ENCODE measurements at regions not wholly inside any gene's neighbourhood (a gene's known extent, or its start where the extent isn't known, plus 50 kb on each side); places are given as distances from the start of the nearest gene placed in this dataset.

DNA sequence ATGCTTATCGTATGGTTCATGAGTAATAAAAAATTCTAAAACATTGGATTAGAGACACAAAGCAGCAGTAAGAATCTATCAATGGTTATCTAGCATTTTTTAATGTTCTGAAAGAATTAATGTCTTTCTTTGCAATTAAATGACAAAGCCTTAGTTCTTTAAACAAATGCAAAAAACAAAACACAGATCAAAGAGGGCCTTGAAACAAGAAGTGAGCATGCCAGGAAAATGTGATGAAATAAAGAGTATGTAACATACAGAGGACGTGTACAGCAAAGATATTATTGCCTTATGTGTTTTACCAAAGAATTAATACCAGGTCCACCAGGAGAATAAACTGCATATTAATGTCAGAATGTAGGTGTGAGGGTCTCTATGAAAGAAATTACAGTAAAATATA, 812.3 kb upstream of the GRAMD2B start:
- TF ChIP-seq, protein P1, sequence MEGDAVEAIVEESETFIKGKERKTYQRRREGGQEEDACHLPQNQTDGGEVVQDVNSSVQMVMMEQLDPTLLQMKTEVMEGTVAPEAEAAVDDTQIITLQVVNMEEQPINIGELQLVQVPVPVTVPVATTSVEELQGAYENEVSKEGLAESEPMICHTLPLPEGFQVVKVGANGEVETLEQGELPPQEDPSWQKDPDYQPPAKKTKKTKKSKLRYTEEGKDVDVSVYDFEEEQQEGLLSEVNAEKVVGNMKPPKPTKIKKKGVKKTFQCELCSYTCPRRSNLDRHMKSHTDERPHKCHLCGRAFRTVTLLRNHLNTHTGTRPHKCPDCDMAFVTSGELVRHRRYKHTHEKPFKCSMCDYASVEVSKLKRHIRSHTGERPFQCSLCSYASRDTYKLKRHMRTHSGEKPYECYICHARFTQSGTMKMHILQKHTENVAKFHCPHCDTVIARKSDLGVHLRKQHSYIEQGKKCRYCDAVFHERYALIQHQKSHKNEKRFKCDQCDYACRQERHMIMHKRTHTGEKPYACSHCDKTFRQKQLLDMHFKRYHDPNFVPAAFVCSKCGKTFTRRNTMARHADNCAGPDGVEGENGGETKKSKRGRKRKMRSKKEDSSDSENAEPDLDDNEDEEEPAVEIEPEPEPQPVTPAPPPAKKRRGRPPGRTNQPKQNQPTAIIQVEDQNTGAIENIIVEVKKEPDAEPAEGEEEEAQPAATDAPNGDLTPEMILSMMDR (IDR thresholded peaks at IDR 0.05; ENCODE audit: insufficient read depth, low read depth, low read length) = no peak
- no peak overlapping the region for H3K4me3 ChIP-seq (ENCODE audit: low read depth, low read length)
- DNase-seq (ENCODE audit: low read depth) = no peak

DNA sequence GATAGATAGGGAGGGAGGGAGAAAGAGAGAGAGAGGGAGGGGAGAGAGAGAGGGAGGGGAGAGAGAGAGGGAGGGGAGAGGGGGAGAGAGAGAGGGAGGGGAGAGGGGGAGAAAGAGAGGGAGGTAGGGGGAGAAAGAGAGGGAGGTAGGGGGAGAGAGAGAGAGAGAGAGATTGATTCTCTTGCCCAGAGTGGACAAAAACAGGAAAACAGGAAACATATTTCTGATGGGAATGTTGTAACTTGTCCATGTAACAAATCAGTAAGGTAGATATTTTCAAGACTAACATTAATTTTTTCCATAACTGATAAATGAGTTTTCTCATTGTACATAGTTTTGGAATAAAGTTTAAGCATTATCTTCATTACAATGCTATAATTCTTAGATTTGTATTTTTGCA, 811.7 kb upstream of the GRAMD2B start:
- H3K4me3 ChIP-seq (ENCODE audit: low read depth, low read length) = no peak overlapping the region
- TF ChIP-seq, protein P1 (IDR thresholded peaks at IDR 0.05; ENCODE audit: insufficient read depth, low read depth, low read length) = no peak
- DNase-seq (ENCODE audit: low read depth) = no peak

DNA sequence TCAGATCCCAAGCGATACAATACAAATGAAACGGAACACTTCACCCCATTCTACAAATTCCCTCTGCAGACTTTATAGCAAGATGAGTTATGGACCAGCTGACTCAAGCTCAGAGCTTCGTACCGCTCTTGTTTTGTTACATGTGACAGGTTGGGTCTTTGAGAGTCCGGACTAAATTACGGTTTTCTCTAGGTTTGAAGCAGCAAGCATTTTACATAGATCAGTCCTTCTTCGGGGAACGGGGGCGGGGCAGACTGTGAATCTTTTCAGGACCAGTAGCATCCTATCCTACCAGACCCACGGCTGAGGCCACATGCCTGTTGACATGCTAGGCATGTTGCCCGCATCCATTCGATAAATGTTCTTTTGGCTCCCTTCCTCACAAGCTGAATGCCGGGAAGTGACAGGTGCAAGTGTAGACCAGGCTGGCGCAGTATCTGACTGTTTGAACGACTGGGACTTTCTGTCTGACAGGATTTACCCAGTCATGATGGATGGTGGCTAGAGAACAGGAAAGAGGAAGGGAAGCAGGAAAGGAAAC, 811.0 kb upstream of the GRAMD2B start:
- no peak for DNase-seq (ENCODE audit: low read depth)
- TF ChIP-seq, protein P1 (IDR thresholded peaks at IDR 0.05; ENCODE audit: insufficient read depth, low read depth, low read length) = no peak
- H3K4me3 ChIP-seq (ENCODE audit: low read depth, low read length) = no peak overlapping the region

DNA sequence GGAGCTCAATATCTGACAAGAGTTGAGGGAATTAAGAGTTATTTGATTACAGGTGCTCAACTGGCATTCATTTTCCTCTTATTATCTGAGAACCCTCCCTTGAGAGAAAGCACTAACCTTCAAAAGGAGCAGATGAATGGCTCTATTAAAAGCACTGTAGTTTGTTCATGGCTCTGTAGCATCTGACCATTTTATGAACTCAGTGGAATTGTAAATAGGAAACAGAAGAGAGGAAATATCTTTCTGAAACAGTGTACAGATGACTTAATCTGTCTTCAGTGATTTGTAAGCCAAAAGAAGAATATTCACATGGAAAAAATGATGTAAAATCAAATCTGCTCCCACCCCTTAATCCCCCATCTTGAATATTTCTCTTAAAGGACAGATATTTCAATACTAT, 810.4 kb upstream of the GRAMD2B start:
- TF ChIP-seq, protein P1 (IDR thresholded peaks at IDR 0.05; ENCODE audit: insufficient read depth, low read depth, low read length) = no peak
- H3K4me3 ChIP-seq (ENCODE audit: low read depth, low read length) = no peak overlapping the region
- DNase-seq (ENCODE audit: low read depth) = no peak

DNA sequence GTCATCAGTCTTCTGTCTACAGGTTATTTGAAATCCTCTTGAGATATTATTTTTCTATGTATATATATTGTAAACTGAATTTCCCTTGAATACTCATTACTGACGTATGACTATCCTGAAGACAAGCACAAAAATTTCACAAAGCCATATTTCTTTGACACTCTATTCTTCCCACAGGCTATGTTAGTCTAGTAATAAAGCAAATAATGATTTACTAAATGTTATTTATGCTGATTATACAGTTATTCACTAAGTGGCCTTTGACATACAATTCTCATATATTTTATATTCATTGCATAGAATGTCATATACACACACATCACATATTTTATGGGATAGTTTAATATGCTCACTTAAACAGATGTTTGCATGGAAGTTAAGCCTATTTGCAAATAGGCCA, 793.0 kb upstream of the GRAMD2B start:
- TF ChIP-seq, protein P1 (IDR thresholded peaks at IDR 0.05; ENCODE audit: insufficient read depth, low read depth, low read length) = no peak
- DNase-seq (ENCODE audit: low read depth) = no peak
- H3K4me3 ChIP-seq (ENCODE audit: low read depth, low read length) = no peak overlapping the region

DNA sequence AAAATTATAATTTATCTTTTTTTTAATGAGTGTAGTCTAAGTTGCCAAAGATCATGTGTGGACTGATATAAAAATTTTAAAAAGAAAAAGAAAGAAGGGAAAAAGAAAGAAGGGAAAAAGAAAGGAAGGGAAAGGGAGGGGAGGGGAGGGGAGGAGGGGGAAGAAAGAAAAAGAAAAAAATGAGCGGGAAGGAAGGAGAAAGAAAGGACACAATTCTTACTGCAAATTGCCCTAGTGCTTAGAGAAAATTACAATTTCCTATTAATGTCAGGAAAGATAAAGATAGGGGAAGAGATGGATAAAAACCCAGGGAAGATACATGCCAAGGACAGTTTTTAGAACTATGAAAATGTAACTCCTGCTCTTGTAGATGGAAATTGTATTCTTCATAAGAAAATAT, 789.7 kb upstream of the GRAMD2B start:
- TF ChIP-seq, protein P1 (IDR thresholded peaks at IDR 0.05; ENCODE audit: insufficient read depth, low read depth, low read length) = no peak
- no peak for DNase-seq (ENCODE audit: low read depth)

DNA sequence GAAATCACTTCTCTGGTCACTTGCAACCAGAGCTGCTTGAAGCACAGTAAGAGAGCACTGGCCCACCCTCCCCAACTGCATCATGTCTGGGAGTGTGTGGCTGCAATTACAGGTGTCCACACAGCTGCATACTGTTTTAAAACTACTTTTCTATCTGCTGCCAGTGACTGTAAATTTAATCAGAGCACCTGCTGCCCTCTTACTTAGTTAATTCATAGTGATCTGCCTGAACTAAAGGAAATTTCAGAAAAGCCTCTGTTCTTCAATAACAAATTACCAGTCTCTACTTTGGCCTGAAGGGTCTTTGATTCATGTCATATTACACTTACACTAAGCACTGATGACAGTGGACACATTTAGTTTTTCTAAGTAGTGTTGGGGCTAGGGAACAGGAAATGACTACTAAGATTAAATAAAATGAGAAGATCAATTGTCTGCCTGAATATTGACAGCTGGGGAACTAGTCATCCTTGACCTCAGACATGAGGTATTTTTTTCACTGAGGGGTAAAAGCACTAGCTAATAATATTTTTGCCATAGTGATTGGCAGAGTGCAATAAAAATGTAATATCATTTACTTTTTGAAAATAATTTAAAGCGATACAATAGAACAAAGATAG, 788.9 kb upstream of the GRAMD2B start:
- TF ChIP-seq, protein P1 (IDR thresholded peaks at IDR 0.05; ENCODE audit: insufficient read depth, low read depth, low read length) = no peak
- no peak for DNase-seq (ENCODE audit: low read depth)
- no peak overlapping the region for H3K4me3 ChIP-seq (ENCODE audit: low read depth, low read length)

More for the DNA sequence above, 789.7 kb upstream of the GRAMD2B start:
- no peak overlapping the region for H3K4me3 ChIP-seq (ENCODE audit: low read depth, low read length)

All from fibroblast of villous mesenchyme (primary cell).